OCI-LY7 (cell line): ENCODE measurements at regions not wholly inside any gene's neighbourhood (a gene's known extent, or its start where the extent isn't known, plus 50 kb on each side); places are given as distances from the start of the nearest gene placed in this dataset.

Source experiments
- BruUV-seq: library from RNA; stranded (reverse); fragments of 400-500 nt; replicated peaks from 2 replicates; lab custom pipeline; 2021; lab: Mats Ljungman, UMichigan
- CTCF ChIA-PET: fragments of 300-600 bp; sonication (Branson Sonifier 250); formaldehyde crosslinking; loops from one replicate; lab custom pipeline; 2022; ENCODE audit warnings: antibody characterized with exemption; ENCODE audit not compliant: unreplicated experiment; lab: Charles Lee
- POLR2A ChIA-PET: fragments of 300-600 bp; sonication (Branson Sonifier 250); formaldehyde crosslinking; loops from one replicate; lab custom pipeline; 2022; ENCODE audit warnings: antibody characterized with exemption; lab: Charles Lee
- DNase-seq: peaks from one replicate; pipeline ENCODE4 v3.0.0-alpha.2; 2015; ENCODE audit warnings: low spot score
- H2AFZ ChIP-seq: fragments of 200-600 bp; sonication (generic), shearing (Covaris generic); 2 replicates; pipeline ENCODE4 v1.6.1; 2014; ENCODE audit warnings: mild to moderate bottlenecking, antibody characterized with exemption, low read length, moderate library complexity
- H3K27ac ChIP-seq: fragments of 200-600 bp; sonication (generic); 2 replicates; pipeline ENCODE4 v1.5.1; 2014; ENCODE audit warnings: mixed run types, low read depth, mild to moderate bottlenecking, moderate library complexity, low read length, inconsistent platforms; ENCODE audit not compliant: poor library complexity, severe bottlenecking
- H3K36me3 ChIP-seq: fragments of 200-600 bp; sonication (generic); 2 replicates; pipeline ENCODE4 v1.6.1; 2014; ENCODE audit warnings: mild to moderate bottlenecking, antibody characterized with exemption, low read length, moderate library complexity, mixed read lengths; ENCODE audit not compliant: insufficient read depth
- H3K4me1 ChIP-seq: fragments of 200-600 bp; sonication (generic); 2 replicates; pipeline ENCODE4 v1.5.1; 2014; ENCODE audit warnings: mild to moderate bottlenecking, low read length; ENCODE audit not compliant: insufficient read depth, poor library complexity, severe bottlenecking
- H3K4me2 ChIP-seq: fragments of 200-600 bp; sonication (generic); 2 replicates; pipeline ENCODE4 v1.6.1; 2014; ENCODE audit warnings: mild to moderate bottlenecking, low read length
- H3K4me3 ChIP-seq: fragments of 200-600 bp; sonication (generic); 2 replicates; pipeline ENCODE4 v1.5.1; 2014; ENCODE audit warnings: mild to moderate bottlenecking, low read depth, low read length; ENCODE audit not compliant: poor library complexity, severe bottlenecking
- H3K79me2 ChIP-seq: fragments of 200-600 bp; sonication (generic); 2 replicates; pipeline ENCODE4 v1.6.1; 2016; ENCODE audit warnings: low read depth, mild to moderate bottlenecking, low read length, moderate library complexity, mixed read lengths; ENCODE audit not compliant: insufficient read depth
- H3K9me2 ChIP-seq: fragments of 200-600 bp; sonication (generic); 2 replicates; pipeline ENCODE4 v1.6.1; 2016; ENCODE audit warnings: mild to moderate bottlenecking, low read length, mixed read lengths; ENCODE audit not compliant: insufficient read depth
- H3K9me3 ChIP-seq: fragments of 200-600 bp; sonication (generic); 2 replicates; pipeline ENCODE4 v1.6.1; 2014; ENCODE audit warnings: mild to moderate bottlenecking, mixed run types, low read length, mixed read lengths
- H4K20me1 ChIP-seq: fragments of 200-600 bp; sonication (generic); 2 replicates; pipeline ENCODE4 v1.6.1; 2014; ENCODE audit warnings: mild to moderate bottlenecking, antibody characterized with exemption, low read length, moderate library complexity, mixed read lengths; ENCODE audit not compliant: insufficient read depth
- EZH2phosphoT487 ChIP-seq: fragments of 200-600 bp; sonication (generic); IDR thresholded peaks from 2 replicates; pipeline ENCODE4 v1.6.1; 2018; ENCODE audit warnings: low read depth, borderline replicate concordance, mild to moderate bottlenecking, mixed run types, antibody characterized with exemption, low read length, moderate library complexity, mixed read lengths
- intact Hi-C: fragments of 100-400 bp; cut with micrococcal nuclease; formaldehyde crosslinking; loops from one replicate; pipeline ENCODE4 v1.10.0; 2022; ENCODE audit not compliant: unreplicated experiment
- TF ChIP-seq, protein P1 (sequence below): fragments of 200-600 bp; sonication (generic); conservative IDR thresholded peaks from 2 replicates; pipeline ENCODE4 v1.5.1; 2014; ENCODE audit warnings: mild to moderate bottlenecking, antibody characterized with exemption, low read length, moderate library complexity, mixed read lengths

DNA sequence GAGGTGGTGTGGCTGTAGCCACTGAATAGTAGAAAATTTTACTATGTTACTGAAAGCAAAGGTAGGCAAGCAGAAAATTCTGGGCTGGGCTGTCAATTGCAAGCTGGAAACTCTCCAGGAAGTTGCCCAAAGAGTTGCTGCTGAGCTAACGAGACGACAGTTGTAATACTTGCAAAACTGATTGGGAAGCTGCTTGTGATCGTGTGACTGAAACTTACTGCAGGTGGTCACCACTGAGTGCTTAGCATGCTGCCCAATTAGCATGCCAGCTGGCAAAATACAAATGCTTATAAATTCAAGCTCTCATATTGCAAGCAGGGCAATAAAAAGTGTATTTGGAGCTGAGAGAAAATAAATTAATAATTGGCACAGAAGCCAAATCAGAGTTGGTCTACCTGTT lies 758.5 kb upstream of the EDIL3 start:
- Histone ChIP-seq H3K27ac (no peak overlapping the region), H4K20me1 (no peaks in the 10 kb centered on the region), H3K79me2 (no peaks in the 10 kb centered on the region), H3K4me1 (no peaks in the 10 kb centered on the region), H3K9me3 (no peaks in the 10 kb centered on the region), H2AFZ (no peak overlapping the region), H3K4me2 (no peak overlapping the region), H3K36me3 (no peaks in the 10 kb centered on the region), H3K4me3 (no peak overlapping the region), H3K9me2 (no peaks in the 10 kb centered on the region)
- POLR2A ChIA-PET = no interaction called here
- intact Hi-C loops = no loop called here
- CTCF ChIA-PET = no interaction called here
- no peak for DNase-seq
- no TSS peak for BruUV-seq
- no peak for TF ChIP-seq EZH2phosphoT487
- TF ChIP-seq, protein P1, sequence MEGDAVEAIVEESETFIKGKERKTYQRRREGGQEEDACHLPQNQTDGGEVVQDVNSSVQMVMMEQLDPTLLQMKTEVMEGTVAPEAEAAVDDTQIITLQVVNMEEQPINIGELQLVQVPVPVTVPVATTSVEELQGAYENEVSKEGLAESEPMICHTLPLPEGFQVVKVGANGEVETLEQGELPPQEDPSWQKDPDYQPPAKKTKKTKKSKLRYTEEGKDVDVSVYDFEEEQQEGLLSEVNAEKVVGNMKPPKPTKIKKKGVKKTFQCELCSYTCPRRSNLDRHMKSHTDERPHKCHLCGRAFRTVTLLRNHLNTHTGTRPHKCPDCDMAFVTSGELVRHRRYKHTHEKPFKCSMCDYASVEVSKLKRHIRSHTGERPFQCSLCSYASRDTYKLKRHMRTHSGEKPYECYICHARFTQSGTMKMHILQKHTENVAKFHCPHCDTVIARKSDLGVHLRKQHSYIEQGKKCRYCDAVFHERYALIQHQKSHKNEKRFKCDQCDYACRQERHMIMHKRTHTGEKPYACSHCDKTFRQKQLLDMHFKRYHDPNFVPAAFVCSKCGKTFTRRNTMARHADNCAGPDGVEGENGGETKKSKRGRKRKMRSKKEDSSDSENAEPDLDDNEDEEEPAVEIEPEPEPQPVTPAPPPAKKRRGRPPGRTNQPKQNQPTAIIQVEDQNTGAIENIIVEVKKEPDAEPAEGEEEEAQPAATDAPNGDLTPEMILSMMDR = no peak

- H2AFZ ChIP-seq = no peak overlapping the region
- intact Hi-C loops = no loop called here
- H3K4me2 ChIP-seq = no peak overlapping the region
- no peaks in the 10 kb centered on the region for H3K4me1 ChIP-seq
- no TSS peak for BruUV-seq
- no peak overlapping the region for H3K27ac ChIP-seq
- ChIA-PET CTCF (no interaction called here), POLR2A (no interaction called here)
- DNase-seq = no peak
- H4K20me1 ChIP-seq = no peaks in the 10 kb centered on the region
- H3K79me2 ChIP-seq = no peaks in the 10 kb centered on the region
- TF ChIP-seq, protein P1 = no peak
- TF ChIP-seq EZH2phosphoT487 = no peak
- no peak overlapping the region for H3K4me3 ChIP-seq
- H3K36me3 ChIP-seq = no peaks in the 10 kb centered on the region
- H3K9me3 ChIP-seq = no peaks in the 10 kb centered on the region
- no peaks in the 10 kb centered on the region for H3K9me2 ChIP-seq
Observed at GRCh38 chr5:85148701-85149100, 764.0 kb upstream of the EDIL3 start.

DNA sequence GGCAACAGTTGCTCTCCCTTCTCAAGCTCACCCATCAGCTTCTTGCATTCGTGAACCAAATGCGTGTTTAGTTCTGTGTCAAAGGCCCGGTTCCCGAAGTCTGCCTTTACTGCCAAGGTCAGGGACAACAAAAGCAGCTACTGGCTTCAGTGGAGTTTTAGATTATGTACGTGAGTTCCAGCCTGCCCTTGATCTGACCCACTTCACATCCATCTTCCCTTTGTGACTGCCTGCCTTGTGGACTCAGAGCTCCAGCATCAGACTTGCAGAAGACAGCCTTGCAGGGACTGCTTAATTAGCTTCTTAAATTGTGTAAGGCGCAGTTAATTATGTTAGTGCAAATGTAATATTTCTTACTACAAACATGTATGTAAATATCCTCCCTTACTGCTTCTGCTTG lies 774.7 kb upstream of the EDIL3 start:
- H2AFZ ChIP-seq = no peak overlapping the region
- no peak overlapping the region for H3K27ac ChIP-seq
- POLR2A ChIA-PET = interaction anchor here (0.6 kb wide), 1 partner anchor 1461 kb away, joined by 3 read pairs; no protein-coding TSS in a partner anchor
- H3K9me3 ChIP-seq = no peaks in the 10 kb centered on the region
- no peaks in the 10 kb centered on the region for H4K20me1 ChIP-seq
- no peak overlapping the region for H3K4me2 ChIP-seq
- CTCF ChIA-PET = no interaction called here
- no peak for TF ChIP-seq EZH2phosphoT487
- no peak for DNase-seq
- BruUV-seq = no TSS peak
- H3K4me3 ChIP-seq = no peak overlapping the region
- no peaks in the 10 kb centered on the region for H3K4me1 ChIP-seq
- no peaks in the 10 kb centered on the region for H3K36me3 ChIP-seq
- intact Hi-C loops = no loop called here
- H3K9me2 ChIP-seq = no peaks in the 10 kb centered on the region
- H3K79me2 ChIP-seq = no peaks in the 10 kb centered on the region
